KMS-11 (cell line): ENCODE measurements at regions not wholly inside any gene's neighbourhood (a gene's known extent, or its start where the extent isn't known, plus 50 kb on each side); places are given as distances from the start of the nearest gene placed in this dataset.
A peak's percentile ranks its signal among the peaks of the same experiment; 100 is the strongest.

Experiments
- H2AFZ ChIP-seq: fragments of 200-600 bp; sonication (generic); 2 replicates; pipeline ENCODE4 v1.6.1; 2016; ENCODE audit warnings: antibody characterized with exemption, mixed run types, low read depth
- H3K27ac ChIP-seq: fragments of 200-600 bp; sonication (generic); 2 replicates; pipeline ENCODE4 v1.6.1; 2016; ENCODE audit warnings: mild to moderate bottlenecking, mixed run types
- H3K27me3 ChIP-seq: fragments of 200-600 bp; sonication (generic); 2 replicates; pipeline ENCODE4 v1.6.1; 2017; ENCODE audit warnings: mild to moderate bottlenecking, low read depth, mixed run types, moderate library complexity; ENCODE audit not compliant: insufficient read depth
- H3K36me3 ChIP-seq: fragments of 200-600 bp; sonication (generic); 2 replicates; pipeline ENCODE4 v1.6.1; 2017; ENCODE audit warnings: mild to moderate bottlenecking, mixed run types; ENCODE audit not compliant: insufficient read depth
- H3K4me1 ChIP-seq: fragments of 200-600 bp; sonication (generic); 2 replicates; pipeline ENCODE4 v1.6.1; 2016; ENCODE audit warnings: mild to moderate bottlenecking, low read depth, mixed run types; ENCODE audit not compliant: poor library complexity, severe bottlenecking
- H3K4me2 ChIP-seq: fragments of 200-600 bp; sonication (generic); 2 replicates; pipeline ENCODE4 v1.7.0; 2016; ENCODE audit warnings: mild to moderate bottlenecking, mixed run types
- H3K4me3 ChIP-seq: fragments of 200-600 bp; sonication (generic); IDR thresholded peaks from 2 replicates; pipeline ENCODE4 v1.6.1; 2017; ENCODE audit warnings: low read depth, low read length, mixed read lengths; ENCODE audit not compliant: insufficient read depth
- H3K79me2 ChIP-seq: fragments of 200-600 bp; sonication (generic); 2 replicates; pipeline ENCODE4 v1.6.1; 2016; ENCODE audit warnings: low read depth, mixed run types; ENCODE audit not compliant: insufficient read depth
- H3K9ac ChIP-seq: fragments of 200-600 bp; sonication (generic); 2 replicates; pipeline ENCODE4 v1.6.1; 2016; ENCODE audit warnings: mild to moderate bottlenecking, mixed run types
- H4K20me1 ChIP-seq: fragments of 200-600 bp; sonication (generic); 2 replicates; pipeline ENCODE4 v1.6.1; 2016; ENCODE audit warnings: mild to moderate bottlenecking, mixed run types; ENCODE audit not compliant: insufficient read depth
- TF ChIP-seq, protein P1 (sequence below): fragments of 200-600 bp; sonication (generic); conservative IDR thresholded peaks from 2 replicates; pipeline ENCODE4 v1.6.1; 2017; ENCODE audit warnings: low read depth, mild to moderate bottlenecking, antibody characterized with exemption, low read length, moderate library complexity, mixed read lengths

- Histone ChIP-seq H3K36me3 (no peaks in the 10 kb centered on the region), H3K4me3 (no peak overlapping the region), H3K27ac (no peak overlapping the region), H4K20me1 (no peaks in the 10 kb centered on the region), H3K9ac (no peak overlapping the region), H3K79me2 (no peaks in the 10 kb centered on the region), H3K4me2 (no peak overlapping the region), H2AFZ (no peak overlapping the region), H3K27me3 (no peaks in the 10 kb centered on the region), H3K4me1 (no peaks in the 10 kb centered on the region)
- TF ChIP-seq, protein P1, sequence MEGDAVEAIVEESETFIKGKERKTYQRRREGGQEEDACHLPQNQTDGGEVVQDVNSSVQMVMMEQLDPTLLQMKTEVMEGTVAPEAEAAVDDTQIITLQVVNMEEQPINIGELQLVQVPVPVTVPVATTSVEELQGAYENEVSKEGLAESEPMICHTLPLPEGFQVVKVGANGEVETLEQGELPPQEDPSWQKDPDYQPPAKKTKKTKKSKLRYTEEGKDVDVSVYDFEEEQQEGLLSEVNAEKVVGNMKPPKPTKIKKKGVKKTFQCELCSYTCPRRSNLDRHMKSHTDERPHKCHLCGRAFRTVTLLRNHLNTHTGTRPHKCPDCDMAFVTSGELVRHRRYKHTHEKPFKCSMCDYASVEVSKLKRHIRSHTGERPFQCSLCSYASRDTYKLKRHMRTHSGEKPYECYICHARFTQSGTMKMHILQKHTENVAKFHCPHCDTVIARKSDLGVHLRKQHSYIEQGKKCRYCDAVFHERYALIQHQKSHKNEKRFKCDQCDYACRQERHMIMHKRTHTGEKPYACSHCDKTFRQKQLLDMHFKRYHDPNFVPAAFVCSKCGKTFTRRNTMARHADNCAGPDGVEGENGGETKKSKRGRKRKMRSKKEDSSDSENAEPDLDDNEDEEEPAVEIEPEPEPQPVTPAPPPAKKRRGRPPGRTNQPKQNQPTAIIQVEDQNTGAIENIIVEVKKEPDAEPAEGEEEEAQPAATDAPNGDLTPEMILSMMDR = no peak
These were observed 287.1 kb upstream of the TNP1 start for GRCh38 chr2:217146956-217147355.

GRCh38 chr2:217142649-217143266 is 282.9 kb upstream of the TNP1 start:
- no peak overlapping the region for H3K27ac ChIP-seq
- H2AFZ ChIP-seq = no peak overlapping the region
- H4K20me1 ChIP-seq = no peaks in the 10 kb centered on the region
- H3K79me2 ChIP-seq = no peaks in the 10 kb centered on the region
- no peaks in the 10 kb centered on the region for H3K36me3 ChIP-seq
- no peak overlapping the region for H3K4me3 ChIP-seq
- TF ChIP-seq, protein P1 = peak; percentile 60
- H3K27me3 ChIP-seq = no peaks in the 10 kb centered on the region
- H3K4me2 ChIP-seq = no peak overlapping the region
- H3K4me1 ChIP-seq = no peaks in the 10 kb centered on the region
- H3K9ac ChIP-seq = no peak overlapping the region

DNA sequence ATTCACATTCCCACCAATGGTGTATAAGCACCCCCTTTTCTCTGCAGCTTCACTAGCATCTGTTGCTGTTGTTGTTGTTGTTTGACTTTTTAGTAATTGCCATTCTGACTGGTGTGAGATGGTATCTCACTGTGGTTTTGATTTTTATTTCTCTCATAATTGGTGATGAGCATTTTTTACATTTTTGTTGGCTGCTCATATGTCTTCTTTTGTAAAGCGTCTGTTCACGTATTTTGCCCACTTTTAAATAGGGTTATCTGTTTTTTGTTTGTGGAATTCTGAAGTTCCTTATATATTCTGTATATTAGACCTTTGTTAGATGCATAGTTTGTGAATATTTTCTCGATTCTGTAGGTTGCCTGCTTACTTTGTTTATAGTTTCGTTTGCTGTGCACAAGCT is 278.4 kb upstream of the TNP1 start:
- TF ChIP-seq, protein P1 = no peak
- no peaks in the 10 kb centered on the region for H3K27me3 ChIP-seq
- H3K9ac ChIP-seq = no peak overlapping the region
- no peak overlapping the region for H3K4me2 ChIP-seq
- no peaks in the 10 kb centered on the region for H3K4me1 ChIP-seq
- no peaks in the 10 kb centered on the region for H4K20me1 ChIP-seq
- no peak overlapping the region for H3K27ac ChIP-seq
- no peaks in the 10 kb centered on the region for H3K79me2 ChIP-seq
- H3K4me3 ChIP-seq = no peak overlapping the region
- H2AFZ ChIP-seq = no peak overlapping the region
- H3K36me3 ChIP-seq = no peaks in the 10 kb centered on the region

DNA sequence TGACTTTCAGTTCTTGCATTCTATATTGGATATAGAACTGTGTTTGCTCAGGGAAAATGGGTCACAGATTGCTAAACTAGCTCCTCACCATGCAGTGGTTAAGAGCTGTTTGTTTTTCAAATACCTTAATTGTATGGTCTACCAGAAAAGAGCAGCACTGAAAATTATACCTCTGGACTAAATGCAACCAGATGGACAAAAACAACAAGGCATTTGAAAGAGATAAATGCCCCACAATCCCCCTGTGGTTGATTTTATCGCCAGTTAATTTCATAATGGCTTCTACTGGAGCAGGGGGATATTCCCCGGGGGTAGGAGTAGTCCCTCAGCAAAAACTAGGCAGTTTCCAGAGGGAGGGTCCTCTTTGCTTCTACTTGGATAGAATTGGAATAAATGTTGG is 267.9 kb upstream of the TNP1 start:
- H4K20me1 ChIP-seq = no peaks in the 10 kb centered on the region
- no peak overlapping the region for H3K27ac ChIP-seq
- no peak overlapping the region for H3K4me2 ChIP-seq
- no peak overlapping the region for H3K9ac ChIP-seq
- TF ChIP-seq, protein P1 = no peak
- no peak overlapping the region for H2AFZ ChIP-seq
- no peaks in the 10 kb centered on the region for H3K36me3 ChIP-seq
- H3K4me1 ChIP-seq = no peaks in the 10 kb centered on the region
- H3K4me3 ChIP-seq = no peak overlapping the region
- no peaks in the 10 kb centered on the region for H3K79me2 ChIP-seq
- no peaks in the 10 kb centered on the region for H3K27me3 ChIP-seq
